ENCODE measurements at regions not wholly inside any gene's neighbourhood (a gene's known extent, or its start where the extent isn't known, plus 50 kb on each side); places are given as distances from the start of the nearest gene placed in this dataset.

- intact Hi-C loops (cut with DNase I): no loop called here
- no peak overlapping the region for H3K4me3 ChIP-seq
- whole genome bisulfite sequencing, 2 donors: 58% methylated on average over 6 of the region's 10 CpGs
- TF ChIP-seq CTCF (IDR thresholded peaks at IDR 0.05): no peak
- TF ChIP-seq POLR2A (IDR thresholded peaks at IDR 0.05): no peak
- no peak overlapping the region for H3K27ac ChIP-seq
- no peaks in the 10 kb centered on the region for H3K36me3 ChIP-seq
- no peak for DNase-seq
- no peaks in the 10 kb centered on the region for H3K4me1 ChIP-seq
- H3K9me3 ChIP-seq: no peaks in the 10 kb centered on the region
- H3K27me3 ChIP-seq: no peaks in the 10 kb centered on the region
These were observed 193.1 kb downstream of the ABHD5 start for GRCh38 chr3:43883729-43884396.

- H3K27me3 ChIP-seq: no peaks in the 10 kb centered on the region
- H3K9me3 ChIP-seq: no peaks in the 10 kb centered on the region
- DNase-seq: no peak
- H3K36me3 ChIP-seq: no peaks in the 10 kb centered on the region
- intact Hi-C loops (cut with DNase I): no loop called here
- no peaks in the 10 kb centered on the region for H3K4me1 ChIP-seq
- no peak overlapping the region for H3K4me3 ChIP-seq
- H3K27ac ChIP-seq: no peak overlapping the region
- WGBS, 2 donors: 82 to 90% methylated on average over 2 to 6 of the region's 7 CpGs
- no peak for TF ChIP-seq POLR2A (IDR thresholded peaks at IDR 0.05)
- TF ChIP-seq CTCF (IDR thresholded peaks at IDR 0.05): no peak
These were observed 193.8 kb downstream of the ABHD5 start for GRCh38 chr3:43884581-43884980.

GRCh38 chr3:43885908-43886618, 195.3 kb downstream of the ABHD5 start:
- intact Hi-C loops (cut with DNase I): no loop called here
- Histone ChIP-seq H3K27ac (peak overlapping the region in 1 of 4 donors; percentile 21), H3K4me1 (no peaks in the 10 kb centered on the region), H3K36me3 (no peaks in the 10 kb centered on the region), H3K9me3 (no peaks in the 10 kb centered on the region), H3K27me3 (peaks cover 0 to 5% (median 0%) of the 10 kb centered on the region in 4 donors), H3K4me3 (no peak overlapping the region)
- no peak for DNase-seq
- TF ChIP-seq CTCF (IDR thresholded peaks at IDR 0.05) (no peak), POLR2A (IDR thresholded peaks at IDR 0.05) (no peak)
- WGBS, 2 donors: 62 to 63% methylated on average over 3 of the region's 3 CpGs

- TF ChIP-seq POLR2A (IDR thresholded peaks at IDR 0.05) (no peak), CTCF (IDR thresholded peaks at IDR 0.05) (no peak)
These were observed 201.3 kb downstream of the ABHD5 start for GRCh38 chr3:43892061-43892460.

GRCh38 chr3:43892526-43892925, 201.8 kb downstream of the ABHD5 start:
- no peaks in the 10 kb centered on the region for H3K36me3 ChIP-seq
- peaks cover 5 to 28% (median 6%) of the 10 kb centered on the region in 3 donors for H3K4me1 ChIP-seq
- no peak for TF ChIP-seq CTCF (IDR thresholded peaks at IDR 0.05)
- TF ChIP-seq POLR2A (IDR thresholded peaks at IDR 0.05): no peak
- no peak overlapping the region for H3K27ac ChIP-seq
- DNase-seq: no peak
- H3K9me3 ChIP-seq: no peaks in the 10 kb centered on the region
- H3K4me3 ChIP-seq: no peak overlapping the region
- intact Hi-C loops (cut with DNase I): no loop called here
- peaks cover 0 to 44% (median 0%) of the 10 kb centered on the region in 4 donors for H3K27me3 ChIP-seq
- WGBS, 2 donors: 9 to 13% methylated on average over 7 of the region's 7 CpGs

More at GRCh38 chr3:43892061-43892460, 201.3 kb downstream of the ABHD5 start:
- no peaks in the 10 kb centered on the region for H3K36me3 ChIP-seq
- peaks cover 0 to 44% (median 0%) of the 10 kb centered on the region in 4 donors for H3K27me3 ChIP-seq
- 48 to 70% methylated on average over 6 of the region's 6 CpGs for WGBS, 2 donors
- H3K4me3 ChIP-seq: no peak overlapping the region
- intact Hi-C loops (cut with DNase I): no loop called here
- no peaks in the 10 kb centered on the region for H3K9me3 ChIP-seq
- no peak overlapping the region for H3K27ac ChIP-seq
- no peak for DNase-seq
- H3K4me1 ChIP-seq: peaks cover 5 to 28% (median 6%) of the 10 kb centered on the region in 3 donors
